ENCODE measurements at regions not wholly inside any gene's neighbourhood (a gene's known extent, or its start where the extent isn't known, plus 50 kb on each side); places are given as distances from the start of the nearest gene placed in this dataset.

- Histone ChIP-seq H3K4me3 (no peak overlapping the region), H3K9me3 (replicated peaks; ENCODE audit: control insufficient read depth, insufficient read depth, low read length) (no peaks in the 10 kb centered on the region), H4K20me1 (ENCODE audit: control insufficient read depth, insufficient read depth) (no peaks in the 10 kb centered on the region), H3K36me3 (ENCODE audit: control insufficient read depth in 2 of 2, insufficient read depth in 2 of 2, low read length in 1 of 2) (no peaks in the 10 kb centered on the region), H3K9ac (ENCODE audit: control insufficient read depth, insufficient read depth, low read length) (no peak overlapping the region), H2AFZ (ENCODE audit: control insufficient read depth, low read depth, low read length) (no peak overlapping the region), H3K79me2 (ENCODE audit: control insufficient read depth, insufficient read depth, low read length) (no peaks in the 10 kb centered on the region), H3K27me3 (replicated peaks in 1 of 2; ENCODE audit: control insufficient read depth in 2 of 2, insufficient read depth in 2 of 2, low read length in 1 of 2) (no peaks in the 10 kb centered on the region), H3K4me1 (ENCODE audit: control insufficient read depth, insufficient read depth, low read length) (no peaks in the 10 kb centered on the region), H3K27ac (ENCODE audit: control insufficient read depth, insufficient read depth) (no peak overlapping the region), H3K4me2 (ENCODE audit: control insufficient read depth, insufficient read depth) (no peak overlapping the region)
- ChIA-PET POLR2A (no interaction called here), RAD21 (ENCODE audit: unreplicated experiment) (no interaction called here), CTCF (no interaction called here), SMC1A (ENCODE audit: uncharacterized antibody, unreplicated experiment) (no interaction called here)
- WGBS (ENCODE audit: insufficient coverage, insufficient replicate concordance, low lambda C conversion rate, missing lambda C conversion rate), result 0% methylated on average over 2 of the region's 2 CpGs
- no TSS peak for BruUV-seq (replicated peaks)
- intact Hi-C loops (cut with micrococcal nuclease; ENCODE audit: unreplicated experiment) (no loop called here), in situ Hi-C loops (cut with MboI) (no loop called here)
- TF ChIP-seq NBN (IDR thresholded peaks at IDR 0.05) (no peak), TBL1XR1 (IDR thresholded peaks at IDR 0.05; ENCODE audit: low read depth, low read length) (no peak), POLR2AphosphoS5 (IDR thresholded peaks at IDR 0.05; ENCODE audit: low read length) (no peak), IKZF2 (IDR thresholded peaks at IDR 0.05) (no peak), KLF5 (IDR thresholded peaks at IDR 0.05; ENCODE audit: partially characterized antibody) (no peak), HDAC6 (IDR thresholded peaks at IDR 0.05; ENCODE audit: unreplicated experiment) (no peak), CEBPB (IDR thresholded peaks at IDR 0.05; ENCODE audit: borderline replicate concordance in 1 of 2, low read depth in 2 of 2, low read length in 2 of 2) (no peak), NRF1 (conservative IDR thresholded peaks at IDR 0.05; ENCODE audit: low read depth, low read length) (no peak), SREBF1 (IDR thresholded peaks at IDR 0.05; ENCODE audit: low read length) (no peak), STAT1 (conservative IDR thresholded peaks at IDR 0.05) (no peak), PML (IDR thresholded peaks at IDR 0.05; ENCODE audit: low read length) (no peak), ZNF217 (IDR thresholded peaks at IDR 0.05) (no peak), EP300 (IDR thresholded peaks at IDR 0.05; ENCODE audit: borderline replicate concordance in 1 of 2, control insufficient read depth in 1 of 2, low read depth in 2 of 2, low read length in 2 of 2) (no peak), MAX (IDR thresholded peaks at IDR 0.05; ENCODE audit: low read depth, low read length) (no peak)
- FAIRE-seq (no peak), ATAC-seq (no peak), DNase-seq (ENCODE audit: low read depth, low spot score) (no peak)
Measured at GRCh38 chr16:62170642-62171041, 134.4 kb upstream of the CDH8 start.
